Natural killer cell (primary cell): ENCODE measurements at regions not wholly inside any gene's neighbourhood (a gene's known extent, or its start where the extent isn't known, plus 50 kb on each side); places are given as distances from the start of the nearest gene placed in this dataset.

Source experiments
- ATAC-seq, 3 donors: fragments of 150-1000 bp in 2 of 3; fragments of 200-7000 bp in 1 of 3; cut with Tn5 transposase; 1 replicate in 1 of 3; 2 replicates in 2 of 3; pipeline ENCODE4 v1.10.0; 2021; ENCODE audit warnings: mild to moderate bottlenecking in 2 of 3, moderate library complexity in 2 of 3
- DNase-seq, 2 donors: peaks; one replicate each; pipeline versions ENCODE4 v3.0.0 to v3.0.0-alpha.2; 2013 to 2021; ENCODE audit warnings: mixed read lengths in 1 of 2
- H3K27ac ChIP-seq: one replicate; pipeline ENCODE4 v1.5.1; 2013; ENCODE audit warnings: mild to moderate bottlenecking, low read length
- H3K27me3 ChIP-seq: one replicate; pipeline ENCODE4 v1.6.1; 2013; ENCODE audit warnings: low read length; ENCODE audit not compliant: control insufficient read depth, insufficient read depth
- H3K36me3 ChIP-seq: one replicate; pipeline ENCODE4 v1.6.1; 2013; ENCODE audit warnings: low read length; ENCODE audit not compliant: control insufficient read depth, insufficient read depth
- H3K4me1 ChIP-seq: one replicate; pipeline ENCODE4 v1.6.1; 2013; ENCODE audit warnings: low read length; ENCODE audit not compliant: control insufficient read depth, insufficient read depth
- H3K4me3 ChIP-seq: one replicate; pipeline ENCODE4 v1.5.1; 2013; ENCODE audit warnings: low read length
- H3K9me3 ChIP-seq: one replicate; pipeline ENCODE4 v1.6.1; 2013; ENCODE audit warnings: low read length; ENCODE audit not compliant: control insufficient read depth, insufficient read depth
- H3K27ac Mint-ChIP-seq, 2 donors: one replicate each; pipeline ENCODE4 v1.8.0; 2022; ENCODE audit warnings: mild to moderate bottlenecking in 2 of 2, mixed read lengths in 2 of 2, moderate library complexity in 1 of 2
- H3K27me3 Mint-ChIP-seq, 2 donors: one replicate each; pipeline ENCODE4 v1.8.0; 2022; ENCODE audit warnings: low read depth in 2 of 2, mixed read lengths in 2 of 2
- H3K36me3 Mint-ChIP-seq: one replicate; pipeline ENCODE4 v1.8.0; 2022; ENCODE audit warnings: mixed read lengths
- H3K4me1 Mint-ChIP-seq, 2 donors: one replicate each; pipeline ENCODE4 v1.8.0; 2022; ENCODE audit warnings: mixed read lengths in 2 of 2
- H3K4me3 Mint-ChIP-seq: one replicate; pipeline ENCODE4 v1.8.0; 2022; ENCODE audit warnings: mild to moderate bottlenecking, moderate library complexity, mixed read lengths
- H3K9me3 Mint-ChIP-seq, 2 donors: one replicate each; pipeline ENCODE4 v1.8.0; 2022; ENCODE audit warnings: mixed read lengths in 2 of 2
- CTCF ChIP-seq: fragments of 200-600 bp; IDR thresholded peaks from one replicate; pipeline ENCODE4 v1.8.0; 2022; ENCODE audit warnings: antibody characterized with exemption
- WGBS: methylation state at CpG from one replicate; pipeline ENCODE4 v1.1.7; 2013; ENCODE audit warnings: missing lambda C conversion rate; ENCODE audit not compliant: insufficient coverage; 5-methylcytosine and 5-hydroxymethylcytosine counted together
- intact Hi-C: fragments of 100-400 bp; cut with micrococcal nuclease; formaldehyde crosslinking; loops from one replicate; pipeline ENCODE4 v1.14.2; 2022

- ATAC-seq, result no peak
- Mint-ChIP-seq H3K36me3 (no peaks in the 10 kb centered on the region), H3K27ac (no peak overlapping the region), H3K4me3 (no peak overlapping the region), H3K27me3 (no peaks in the 10 kb centered on the region), H3K9me3 (peaks cover 2 to 9% of the 10 kb centered on the region in 2 donors), H3K4me1 (no peaks in the 10 kb centered on the region)
- no peak for DNase-seq
- intact Hi-C loops, result no loop called here
- no peak overlapping the region for H3K27ac ChIP-seq
- no peaks in the 10 kb centered on the region for H3K9me3 ChIP-seq
- 88% methylated on average over 7 of the region's 8 CpGs for WGBS
- H3K4me3 ChIP-seq, result no peak overlapping the region
- H3K27me3 ChIP-seq, result no peaks in the 10 kb centered on the region
- no peaks in the 10 kb centered on the region for H3K4me1 ChIP-seq
- no peak for TF ChIP-seq CTCF
- H3K36me3 ChIP-seq, result no peaks in the 10 kb centered on the region
Observed at GRCh38 chr4:181957088-181957487, 286.1 kb upstream of the TENM3 start.

DNA sequence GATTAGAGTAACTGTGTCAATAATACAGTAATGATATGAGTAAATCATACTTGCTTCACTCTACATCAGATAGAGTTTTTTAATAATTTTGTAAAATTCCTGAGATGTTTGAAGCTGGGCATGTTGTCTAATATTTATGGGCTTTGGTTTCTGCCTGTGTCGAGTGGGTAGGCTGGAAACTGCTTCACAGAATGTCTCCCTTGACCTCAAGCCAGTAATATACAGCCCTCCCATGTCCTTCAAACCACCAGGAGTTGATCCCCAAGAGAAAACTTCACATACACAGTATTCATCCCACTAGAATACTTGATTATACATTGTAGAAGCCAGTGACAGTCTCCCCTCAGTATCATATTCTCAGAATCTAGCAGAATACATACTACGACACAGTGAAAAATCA lies 284.8 kb upstream of the TENM3 start:
- Histone ChIP-seq H3K4me1 (no peaks in the 10 kb centered on the region), H3K27me3 (no peaks in the 10 kb centered on the region), H3K4me3 (no peak overlapping the region), H3K27ac (no peak overlapping the region), H3K9me3 (no peaks in the 10 kb centered on the region), H3K36me3 (no peaks in the 10 kb centered on the region)
- intact Hi-C loops, result no loop called here
- no peak for DNase-seq
- 71% methylated on average over 1 of the region's 2 CpGs for WGBS
- Mint-ChIP-seq H3K9me3 (peaks cover 2 to 9% of the 10 kb centered on the region in 2 donors), H3K4me1 (no peaks in the 10 kb centered on the region), H3K27ac (no peak overlapping the region), H3K4me3 (no peak overlapping the region), H3K36me3 (no peaks in the 10 kb centered on the region), H3K27me3 (no peaks in the 10 kb centered on the region)
- TF ChIP-seq CTCF, result no peak
- ATAC-seq, result no peak

DNA sequence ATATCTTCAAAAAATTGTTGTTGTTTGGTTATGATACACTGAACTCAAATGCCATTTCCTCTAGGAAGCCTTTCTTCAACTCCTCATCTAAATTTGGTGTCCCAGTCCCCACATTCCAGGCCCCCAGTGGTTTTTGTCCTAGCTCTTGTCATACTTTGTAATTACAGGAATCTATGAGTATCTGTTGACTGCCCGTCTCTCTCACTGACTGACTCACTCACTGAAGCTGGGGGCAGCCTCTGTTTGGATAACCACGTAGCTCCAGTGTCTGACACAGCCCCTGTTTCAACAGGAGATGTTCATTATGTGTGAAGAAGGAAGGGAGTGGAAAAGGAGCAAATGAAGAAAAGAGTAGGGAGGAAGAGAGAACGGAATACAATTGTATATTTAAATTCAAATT lies 284.1 kb upstream of the TENM3 start:
- H3K9me3 ChIP-seq, result no peaks in the 10 kb centered on the region
- no peaks in the 10 kb centered on the region for H3K27me3 ChIP-seq
- no peak overlapping the region for H3K4me3 Mint-ChIP-seq
- no peaks in the 10 kb centered on the region for H3K36me3 ChIP-seq
- no peak overlapping the region for H3K4me3 ChIP-seq
- no peak overlapping the region for H3K27ac Mint-ChIP-seq
- ATAC-seq, result no peak
- H3K4me1 Mint-ChIP-seq, result no peaks in the 10 kb centered on the region
- intact Hi-C loops, result no loop called here
- no peak for TF ChIP-seq CTCF
- H3K27ac ChIP-seq, result no peak overlapping the region
- no peaks in the 10 kb centered on the region for H3K27me3 Mint-ChIP-seq
- WGBS, result 72% methylated on average over 2 of the region's 3 CpGs
- no peaks in the 10 kb centered on the region for H3K4me1 ChIP-seq
- H3K9me3 Mint-ChIP-seq, result peaks cover 2 to 5% of the 10 kb centered on the region in 2 donors
- no peak for DNase-seq
- no peaks in the 10 kb centered on the region for H3K36me3 Mint-ChIP-seq

DNA sequence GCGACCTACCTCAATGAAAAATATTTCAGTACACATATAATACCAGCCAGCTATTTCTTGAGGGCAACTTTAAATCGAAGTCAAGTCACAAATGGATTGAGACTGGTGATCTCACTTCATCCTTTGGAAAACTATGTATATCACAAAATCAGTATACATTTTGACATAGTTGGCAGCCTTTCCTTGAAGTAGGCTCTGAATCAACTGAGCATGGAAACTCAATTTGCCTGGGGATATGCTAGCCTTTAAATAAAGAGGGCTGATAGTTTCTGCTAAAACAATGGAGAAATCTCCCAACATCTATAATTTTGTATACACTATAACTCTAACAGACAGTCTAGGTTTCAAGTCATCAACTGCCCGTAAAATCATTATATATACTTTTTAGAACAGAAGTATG lies 282.8 kb upstream of the TENM3 start:
- Histone ChIP-seq H3K4me1 (no peaks in the 10 kb centered on the region), H3K27me3 (no peaks in the 10 kb centered on the region), H3K9me3 (no peaks in the 10 kb centered on the region), H3K4me3 (no peak overlapping the region), H3K27ac (no peak overlapping the region), H3K36me3 (no peaks in the 10 kb centered on the region)
- Mint-ChIP-seq H3K4me3 (no peak overlapping the region), H3K27me3 (no peaks in the 10 kb centered on the region), H3K27ac (no peak overlapping the region), H3K4me1 (no peaks in the 10 kb centered on the region), H3K36me3 (no peaks in the 10 kb centered on the region), H3K9me3 (peaks cover 5 to 7% of the 10 kb centered on the region in 2 donors)
- WGBS, result 88% methylated on average over 1 of the region's 3 CpGs
- no peak for TF ChIP-seq CTCF
- no peak for ATAC-seq
- DNase-seq, result no peak
- intact Hi-C loops, result no loop called here
